ENCODE measurements at regions not wholly inside any gene's neighbourhood (a gene's known extent, or its start where the extent isn't known, plus 50 kb on each side); places are given as distances from the start of the nearest gene placed in this dataset.

- TF ChIP-seq CTCF (IDR thresholded peaks at IDR 0.05) = no peak
- TF ChIP-seq POLR2A (IDR thresholded peaks at IDR 0.05) = no peak
These were observed 155.9 kb downstream of the ELAVL4 start for GRCh38 chr1:50264590-50264989.
